ENCODE measurements at regions not wholly inside any gene's neighbourhood (a gene's known extent, or its start where the extent isn't known, plus 50 kb on each side); places are given as distances from the start of the nearest gene placed in this dataset.

DNA sequence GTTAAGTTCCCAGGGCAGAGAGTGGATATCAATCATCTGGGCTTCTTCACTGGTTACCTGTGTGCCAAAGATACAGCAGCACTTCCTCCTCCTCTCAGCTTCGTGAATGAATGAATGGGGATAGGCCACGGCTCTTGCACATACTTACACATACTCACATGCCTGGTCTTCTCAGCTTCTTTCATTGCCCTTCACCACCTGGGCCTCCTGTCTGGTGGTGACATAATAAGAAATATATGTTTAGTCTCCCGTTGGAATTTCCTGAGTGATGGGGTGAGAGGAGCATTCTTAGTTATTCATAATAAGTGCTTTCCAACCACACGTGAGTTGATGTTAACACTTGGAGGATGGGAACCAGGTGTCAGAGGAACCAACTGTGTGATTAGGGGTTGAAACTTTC is 268.1 kb upstream of the RMST start:
- DNase-seq (ENCODE audit: low spot score): no peak
- no peak overlapping the region for H2AFZ ChIP-seq
- TF ChIP-seq, protein P1, sequence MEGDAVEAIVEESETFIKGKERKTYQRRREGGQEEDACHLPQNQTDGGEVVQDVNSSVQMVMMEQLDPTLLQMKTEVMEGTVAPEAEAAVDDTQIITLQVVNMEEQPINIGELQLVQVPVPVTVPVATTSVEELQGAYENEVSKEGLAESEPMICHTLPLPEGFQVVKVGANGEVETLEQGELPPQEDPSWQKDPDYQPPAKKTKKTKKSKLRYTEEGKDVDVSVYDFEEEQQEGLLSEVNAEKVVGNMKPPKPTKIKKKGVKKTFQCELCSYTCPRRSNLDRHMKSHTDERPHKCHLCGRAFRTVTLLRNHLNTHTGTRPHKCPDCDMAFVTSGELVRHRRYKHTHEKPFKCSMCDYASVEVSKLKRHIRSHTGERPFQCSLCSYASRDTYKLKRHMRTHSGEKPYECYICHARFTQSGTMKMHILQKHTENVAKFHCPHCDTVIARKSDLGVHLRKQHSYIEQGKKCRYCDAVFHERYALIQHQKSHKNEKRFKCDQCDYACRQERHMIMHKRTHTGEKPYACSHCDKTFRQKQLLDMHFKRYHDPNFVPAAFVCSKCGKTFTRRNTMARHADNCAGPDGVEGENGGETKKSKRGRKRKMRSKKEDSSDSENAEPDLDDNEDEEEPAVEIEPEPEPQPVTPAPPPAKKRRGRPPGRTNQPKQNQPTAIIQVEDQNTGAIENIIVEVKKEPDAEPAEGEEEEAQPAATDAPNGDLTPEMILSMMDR (IDR thresholded peaks at IDR 0.05; ENCODE audit: poor library complexity): no peak
- TF ChIP-seq EZH2phosphoT487 (IDR thresholded peaks at IDR 0.05; ENCODE audit: low read depth, severe bottlenecking, unreplicated experiment): no peak
- TF ChIP-seq EZH2 (IDR thresholded peaks at IDR 0.05; ENCODE audit: borderline replicate concordance): no peak
- H3K9me2 ChIP-seq (replicated peaks; ENCODE audit: insufficient read depth): no peaks in the 10 kb centered on the region
- no peak overlapping the region for H3K4me3 ChIP-seq
- 89% methylated on average over 4 of the region's 4 CpGs for WGBS (ENCODE audit: low lambda C conversion rate, missing lambda C conversion rate)
- H4K20me1 ChIP-seq (ENCODE audit: insufficient read depth, poor library complexity, severe bottlenecking): no peaks in the 10 kb centered on the region
- H3K9me3 ChIP-seq (ENCODE audit: low read depth): peaks cover 7% of the 10 kb centered on the region
- no peaks in the 10 kb centered on the region for H3K4me1 ChIP-seq (ENCODE audit: insufficient read depth)
- no peaks in the 10 kb centered on the region for H3K27me3 ChIP-seq
- no peaks in the 10 kb centered on the region for H3K36me3 ChIP-seq (replicated peaks; ENCODE audit: insufficient read depth, low read depth)
- H3K79me2 ChIP-seq: no peaks in the 10 kb centered on the region
- H3K27ac ChIP-seq: no peak overlapping the region
- H3K4me2 ChIP-seq: no peak overlapping the region

DNA sequence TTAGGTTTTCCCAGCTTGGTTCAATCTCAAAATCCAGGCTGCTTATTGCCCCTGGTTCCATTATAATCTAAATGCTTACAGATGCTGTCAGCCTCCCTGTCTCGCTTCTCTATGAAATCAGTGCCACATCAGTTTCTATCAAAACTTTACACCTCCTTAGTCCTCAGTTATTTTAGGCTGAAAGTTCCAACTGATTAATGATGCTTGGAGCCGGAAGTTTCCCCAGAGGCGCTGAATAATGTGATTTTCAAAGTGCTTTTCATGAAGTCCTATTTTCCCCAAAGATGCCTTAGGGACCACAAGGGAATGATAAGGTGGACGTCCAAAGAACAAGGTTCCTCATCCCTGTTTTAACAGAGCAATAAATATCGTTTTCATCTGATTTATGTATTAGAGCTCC is 262.4 kb upstream of the RMST start:
- Histone ChIP-seq H3K36me3 (replicated peaks; ENCODE audit: insufficient read depth, low read depth) (no peaks in the 10 kb centered on the region), H3K9me3 (ENCODE audit: low read depth) (no peaks in the 10 kb centered on the region), H2AFZ (no peak overlapping the region), H3K4me2 (no peak overlapping the region), H4K20me1 (ENCODE audit: insufficient read depth, poor library complexity, severe bottlenecking) (no peaks in the 10 kb centered on the region), H3K4me1 (ENCODE audit: insufficient read depth) (no peaks in the 10 kb centered on the region), H3K79me2 (no peaks in the 10 kb centered on the region), H3K27ac (no peak overlapping the region), H3K4me3 (no peak overlapping the region), H3K9me2 (replicated peaks; ENCODE audit: insufficient read depth) (no peaks in the 10 kb centered on the region), H3K27me3 (no peaks in the 10 kb centered on the region)
- TF ChIP-seq EZH2 (IDR thresholded peaks at IDR 0.05; ENCODE audit: borderline replicate concordance) (no peak), EZH2phosphoT487 (IDR thresholded peaks at IDR 0.05; ENCODE audit: low read depth, severe bottlenecking, unreplicated experiment) (no peak)
- TF ChIP-seq, protein P1 (IDR thresholded peaks at IDR 0.05; ENCODE audit: poor library complexity): no peak
- 77% methylated on average over 5 of the region's 5 CpGs for WGBS (ENCODE audit: low lambda C conversion rate, missing lambda C conversion rate)
- no peak for DNase-seq (ENCODE audit: low spot score)

DNA sequence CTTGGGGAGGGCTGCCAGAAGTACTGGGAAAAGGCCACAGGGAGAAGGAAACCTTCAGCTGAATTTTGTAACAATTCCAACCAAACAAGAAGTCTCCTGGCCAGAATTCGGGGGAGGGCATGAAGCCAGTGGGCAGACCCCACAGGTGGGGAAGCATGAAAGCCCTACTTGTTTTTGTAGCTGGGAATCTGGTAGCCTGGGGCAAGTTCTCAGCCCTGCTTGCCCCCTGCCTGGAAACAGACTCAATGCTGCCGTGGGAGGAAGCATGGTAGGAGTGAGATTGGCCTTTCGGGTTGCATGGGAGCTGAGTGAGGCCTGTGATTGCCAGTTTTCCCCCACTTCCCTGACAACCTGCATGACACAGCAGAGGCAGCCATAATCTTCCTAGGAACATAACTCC is 259.2 kb upstream of the RMST start:
- DNase-seq (ENCODE audit: low spot score): no peak
- Histone ChIP-seq H3K4me1 (ENCODE audit: insufficient read depth) (no peaks in the 10 kb centered on the region), H2AFZ (no peak overlapping the region), H3K9me2 (replicated peaks; ENCODE audit: insufficient read depth) (no peaks in the 10 kb centered on the region), H3K27ac (no peak overlapping the region), H4K20me1 (ENCODE audit: insufficient read depth, poor library complexity, severe bottlenecking) (no peaks in the 10 kb centered on the region), H3K36me3 (replicated peaks; ENCODE audit: insufficient read depth, low read depth) (no peaks in the 10 kb centered on the region), H3K9me3 (ENCODE audit: low read depth) (no peaks in the 10 kb centered on the region), H3K27me3 (no peaks in the 10 kb centered on the region), H3K4me3 (no peak overlapping the region), H3K4me2 (no peak overlapping the region), H3K79me2 (no peaks in the 10 kb centered on the region)
- 76% methylated on average over 3 of the region's 3 CpGs for WGBS (ENCODE audit: low lambda C conversion rate, missing lambda C conversion rate)
- TF ChIP-seq EZH2phosphoT487 (IDR thresholded peaks at IDR 0.05; ENCODE audit: low read depth, severe bottlenecking, unreplicated experiment) (no peak), EZH2 (IDR thresholded peaks at IDR 0.05; ENCODE audit: borderline replicate concordance) (no peak)
- TF ChIP-seq, protein P1 (IDR thresholded peaks at IDR 0.05; ENCODE audit: poor library complexity): no peak

DNA sequence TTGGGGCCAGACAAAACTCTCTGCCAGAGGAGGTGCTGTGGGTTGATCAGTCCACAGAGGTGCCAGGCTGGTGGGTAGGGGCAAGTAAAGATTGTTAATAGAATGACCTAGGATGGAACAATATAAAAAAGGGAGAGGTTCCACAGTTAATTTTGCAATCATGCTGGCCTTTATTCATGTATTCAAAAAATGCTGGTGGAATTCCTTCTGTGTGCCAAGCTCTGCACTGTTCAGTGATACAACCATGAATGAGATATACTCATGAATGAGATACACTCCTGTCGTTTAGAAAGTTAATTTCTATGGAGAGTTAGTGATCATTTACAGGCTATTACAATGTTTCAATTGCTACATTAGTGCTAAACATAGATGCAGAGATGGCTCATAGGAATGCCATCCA is 252.6 kb upstream of the RMST start:
- H3K79me2 ChIP-seq: no peaks in the 10 kb centered on the region
- H3K27ac ChIP-seq: no peak overlapping the region
- no peaks in the 10 kb centered on the region for H3K36me3 ChIP-seq (replicated peaks; ENCODE audit: insufficient read depth, low read depth)
- H3K9me3 ChIP-seq (ENCODE audit: low read depth): no peaks in the 10 kb centered on the region
- no peak for DNase-seq (ENCODE audit: low spot score)
- H2AFZ ChIP-seq: no peak overlapping the region
- TF ChIP-seq EZH2 (IDR thresholded peaks at IDR 0.05; ENCODE audit: borderline replicate concordance): no peak
- TF ChIP-seq, protein P1 (IDR thresholded peaks at IDR 0.05; ENCODE audit: poor library complexity): no peak
- TF ChIP-seq EZH2phosphoT487 (IDR thresholded peaks at IDR 0.05; ENCODE audit: low read depth, severe bottlenecking, unreplicated experiment): no peak
- 65% methylated on average over 1 of the region's 1 CpG for WGBS (ENCODE audit: low lambda C conversion rate, missing lambda C conversion rate)
- no peaks in the 10 kb centered on the region for H3K9me2 ChIP-seq (replicated peaks; ENCODE audit: insufficient read depth)
- no peak overlapping the region for H3K4me2 ChIP-seq
- H3K4me3 ChIP-seq: no peak overlapping the region
- no peaks in the 10 kb centered on the region for H3K27me3 ChIP-seq
- no peaks in the 10 kb centered on the region for H3K4me1 ChIP-seq (ENCODE audit: insufficient read depth)
- H4K20me1 ChIP-seq (ENCODE audit: insufficient read depth, poor library complexity, severe bottlenecking): no peaks in the 10 kb centered on the region
